Stomach (tissue), 8 donors: ENCODE measurements at regions not wholly inside any gene's neighbourhood (a gene's known extent, or its start where the extent isn't known, plus 50 kb on each side); places are given as distances from the start of the nearest gene placed in this dataset.

Experiments
- DNase-seq, 2 donors: peaks; one replicate each; pipeline versions ENCODE4 v3.0.0 to v3.0.0-alpha.2; 2013 to 2019
- H3K27ac ChIP-seq, 5 donors: fragments of 200-600 bp in 4 of 5; sonication (generic) in 4 of 5; one replicate each; pipeline ENCODE4 v1.5.1; 2013 to 2019; ENCODE audit warnings: mild to moderate bottlenecking in 1 of 5, moderate library complexity in 1 of 5
- H3K27me3 ChIP-seq, 3 donors: fragments of 200-600 bp; sonication (generic); one replicate each; pipeline ENCODE4 v1.5.1; 2017 to 2019; ENCODE audit warnings: mixed run types in 1 of 3
- H3K36me3 ChIP-seq, 4 donors: fragments of 200-600 bp; sonication (generic); 1 replicate in 3 of 4; 2 replicates in 1 of 4; pipeline ENCODE4 v1.5.1; 2016 to 2019
- H3K4me1 ChIP-seq, 4 donors: fragments of 200-600 bp; sonication (generic); one replicate each; pipeline ENCODE4 v1.5.1; 2016 to 2019
- H3K4me3 ChIP-seq, 4 donors: fragments of 200-600 bp; sonication (generic) in 3 of 4; one replicate each; pipeline ENCODE4 v1.5.1; 2016 to 2019; ENCODE audit warnings: mild to moderate bottlenecking in 1 of 4
- H3K9me3 ChIP-seq, 4 donors: fragments of 200-600 bp; sonication (generic); one replicate each; pipeline ENCODE4 v1.5.1; 2016 to 2019
- EP300 ChIP-seq: sonication (generic); formaldehyde crosslinking; IDR thresholded peaks from one replicate; pipeline ENCODE4 v1.6.1; 2017; ENCODE audit warnings: antibody characterized with exemption
- POLR2A ChIP-seq, 4 donors: fragments of 450-650 bp; IDR thresholded peaks; one replicate each; pipeline ENCODE4 v1.6.1; 2016; ENCODE audit warnings: antibody characterized with exemption in 4 of 4, control low read depth in 2 of 4, mild to moderate bottlenecking in 1 of 4, moderate library complexity in 1 of 4
- POLR2AphosphoS5 ChIP-seq, 3 donors: sonication (generic); formaldehyde crosslinking; IDR thresholded peaks; one replicate each; pipeline ENCODE4 v1.6.1; 2016; ENCODE audit warnings: antibody characterized with exemption in 3 of 3
- WGBS, 5 donors: extraction: QIAGEN DNeasy Blood & Tissue Kit in 3 of 5; methylation state at CpG; one replicate each; pipeline versions ENCODE4 v1.1.5 to v1.1.7; 2013 to 2018; 5-methylcytosine and 5-hydroxymethylcytosine counted together
- intact Hi-C: fragments of 100-400 bp; cut with DNase I; formaldehyde crosslinking; loops from one replicate; pipeline ENCODE4 v1.15.1; 2023; ENCODE audit warnings: low total_unique reads
- TF ChIP-seq, protein P1 (sequence below), 7 experiments: fragments of 450-650 bp in 4 of 7; fragments of 200-600 bp in 3 of 7; sonication (generic) in 3 of 7; IDR thresholded peaks; one replicate each; pipeline ENCODE4 v1.5.1; 2016 to 2019; ENCODE audit warnings: antibody characterized with exemption in 7 of 7, control low read depth in 2 of 7, mild to moderate bottlenecking in 1 of 7
- donor health status: healthy with polysubstance abuse.
- donor health status: Bipolar disorder and iron deficiency.
- donor health status: healthy.

DNA sequence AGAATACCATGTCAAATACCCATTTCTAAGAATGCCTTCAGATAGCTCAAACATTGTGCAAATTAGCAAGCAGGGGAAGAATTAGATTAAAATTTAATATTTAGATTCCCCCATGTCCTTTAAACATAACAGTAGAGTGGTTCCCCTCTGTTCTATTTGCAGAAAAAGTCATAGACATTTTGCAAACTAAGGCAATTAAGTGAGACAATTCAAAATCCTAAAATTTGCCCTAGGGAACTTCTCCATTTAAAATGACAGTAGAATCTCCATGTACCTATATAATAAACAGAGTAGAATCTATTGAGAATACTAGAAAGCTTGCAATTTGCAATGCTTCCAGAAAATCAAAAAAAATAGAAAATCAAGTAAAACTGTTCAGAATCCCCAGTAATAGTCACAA lies 340.6 kb downstream of the TBL1XR1 start:
- no peak overlapping the region for H3K27ac ChIP-seq
- intact Hi-C loops: no loop called here
- TF ChIP-seq POLR2A (IDR thresholded peaks at IDR 0.05) (no peak), EP300 (no peak), POLR2AphosphoS5 (IDR thresholded peaks at IDR 0.05) (no peak)
- TF ChIP-seq, protein P1, sequence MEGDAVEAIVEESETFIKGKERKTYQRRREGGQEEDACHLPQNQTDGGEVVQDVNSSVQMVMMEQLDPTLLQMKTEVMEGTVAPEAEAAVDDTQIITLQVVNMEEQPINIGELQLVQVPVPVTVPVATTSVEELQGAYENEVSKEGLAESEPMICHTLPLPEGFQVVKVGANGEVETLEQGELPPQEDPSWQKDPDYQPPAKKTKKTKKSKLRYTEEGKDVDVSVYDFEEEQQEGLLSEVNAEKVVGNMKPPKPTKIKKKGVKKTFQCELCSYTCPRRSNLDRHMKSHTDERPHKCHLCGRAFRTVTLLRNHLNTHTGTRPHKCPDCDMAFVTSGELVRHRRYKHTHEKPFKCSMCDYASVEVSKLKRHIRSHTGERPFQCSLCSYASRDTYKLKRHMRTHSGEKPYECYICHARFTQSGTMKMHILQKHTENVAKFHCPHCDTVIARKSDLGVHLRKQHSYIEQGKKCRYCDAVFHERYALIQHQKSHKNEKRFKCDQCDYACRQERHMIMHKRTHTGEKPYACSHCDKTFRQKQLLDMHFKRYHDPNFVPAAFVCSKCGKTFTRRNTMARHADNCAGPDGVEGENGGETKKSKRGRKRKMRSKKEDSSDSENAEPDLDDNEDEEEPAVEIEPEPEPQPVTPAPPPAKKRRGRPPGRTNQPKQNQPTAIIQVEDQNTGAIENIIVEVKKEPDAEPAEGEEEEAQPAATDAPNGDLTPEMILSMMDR (IDR thresholded peaks at IDR 0.05): no peak

DNA sequence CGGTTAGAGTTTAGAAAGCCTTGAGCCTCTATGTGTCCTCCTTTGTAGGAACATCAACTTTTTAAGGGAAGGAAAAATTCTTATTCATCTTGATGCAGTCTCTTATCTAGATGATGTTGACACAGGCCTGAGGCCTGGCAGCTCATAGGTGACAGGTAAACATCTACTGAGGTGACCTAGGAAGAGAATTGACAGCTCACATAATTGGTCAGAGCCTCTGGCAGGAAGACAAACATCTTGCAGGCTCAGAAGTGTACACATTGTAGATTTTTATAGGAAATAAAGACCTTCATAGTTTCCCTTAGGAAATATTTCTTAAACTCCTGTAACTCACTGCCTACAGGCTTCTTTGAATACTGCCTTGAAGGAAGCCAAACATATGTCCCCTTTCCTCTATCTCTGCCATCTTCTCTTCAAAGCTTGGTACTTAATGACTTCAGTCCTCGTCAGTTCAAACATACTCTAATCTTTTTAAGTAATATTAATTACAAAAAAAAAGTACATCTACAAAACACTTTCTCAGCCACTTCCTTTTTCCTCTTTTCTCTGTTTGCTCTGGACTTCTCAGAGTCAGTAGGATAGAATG lies 341.3 kb downstream of the TBL1XR1 start:
- TF ChIP-seq POLR2AphosphoS5 (IDR thresholded peaks at IDR 0.05) (no peak), EP300 (no peak), POLR2A (IDR thresholded peaks at IDR 0.05) (no peak)
- TF ChIP-seq, protein P1 (IDR thresholded peaks at IDR 0.05): no peak
- Histone ChIP-seq H3K27me3 (no peaks in the 10 kb centered on the region), H3K27ac (no peak overlapping the region), H3K4me1 (no peaks in the 10 kb centered on the region), H3K36me3 (no peaks in the 10 kb centered on the region), H3K4me3 (no peak overlapping the region), H3K9me3 (no peaks in the 10 kb centered on the region)
- intact Hi-C loops: no loop called here
- no peak for DNase-seq
- WGBS, 5 donors: 31 to 61% (median 45%) methylated on average over 2 of the region's 2 CpGs

More for the DNA sequence above, 340.6 kb downstream of the TBL1XR1 start:
- Histone ChIP-seq H3K27me3 (no peaks in the 10 kb centered on the region), H3K9me3 (no peaks in the 10 kb centered on the region), H3K4me3 (no peak overlapping the region), H3K4me1 (no peaks in the 10 kb centered on the region), H3K36me3 (no peaks in the 10 kb centered on the region)
- no peak for DNase-seq

DNA sequence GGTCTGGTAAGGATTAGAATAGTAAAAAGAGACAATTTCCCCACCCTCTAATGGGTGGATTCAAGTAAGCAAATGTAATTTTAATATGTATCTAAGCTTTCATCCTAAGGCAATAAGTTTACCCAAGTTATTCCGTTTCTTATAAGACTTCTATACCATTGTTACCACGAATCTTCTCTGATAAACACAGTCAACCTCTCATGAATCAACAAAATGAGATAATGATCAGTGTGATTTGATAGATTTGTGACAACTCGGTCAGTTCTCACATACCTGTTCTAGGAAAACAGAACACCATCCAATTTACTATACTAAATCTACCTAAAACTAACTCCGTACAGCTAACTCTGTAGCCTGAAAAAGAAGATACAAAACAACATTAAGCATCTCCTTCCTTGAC lies 342.1 kb downstream of the TBL1XR1 start:
- no peaks in the 10 kb centered on the region for H3K4me1 ChIP-seq
- H3K36me3 ChIP-seq: no peaks in the 10 kb centered on the region
- TF ChIP-seq POLR2A (IDR thresholded peaks at IDR 0.05) (no peak), EP300 (no peak), POLR2AphosphoS5 (IDR thresholded peaks at IDR 0.05) (no peak)
- TF ChIP-seq, protein P1 (IDR thresholded peaks at IDR 0.05): no peak
- DNase-seq: no peak
- no peak overlapping the region for H3K27ac ChIP-seq
- H3K9me3 ChIP-seq: no peaks in the 10 kb centered on the region
- no peaks in the 10 kb centered on the region for H3K27me3 ChIP-seq
- 36 to 63% (median 53%) methylated on average over 4 of the region's 4 CpGs for WGBS, 5 donors
- no peak overlapping the region for H3K4me3 ChIP-seq
- intact Hi-C loops: no loop called here

DNA sequence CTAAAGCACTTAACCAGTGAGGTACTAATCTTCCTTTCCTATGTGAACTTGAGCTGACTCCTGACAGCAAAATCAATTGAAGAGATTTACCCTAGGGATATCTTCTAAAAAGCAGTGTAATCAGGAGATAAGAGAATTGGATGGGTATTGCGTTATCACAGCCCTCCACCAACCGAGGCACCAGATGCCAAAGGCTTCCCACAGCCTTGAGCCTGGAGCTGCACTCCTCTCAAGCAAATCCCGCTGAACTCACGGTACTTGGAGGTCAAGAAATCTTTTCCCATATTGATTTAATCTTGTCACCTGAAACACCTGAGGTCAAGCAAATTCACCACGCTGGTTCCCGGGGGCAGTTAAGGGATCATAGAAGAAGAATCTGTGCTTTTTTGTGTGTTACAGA lies 346.8 kb downstream of the TBL1XR1 start:
- H3K9me3 ChIP-seq: no peaks in the 10 kb centered on the region
- no peaks in the 10 kb centered on the region for H3K4me1 ChIP-seq
- no peak overlapping the region for H3K27ac ChIP-seq
- 44 to 70% (median 51%) methylated on average over 6 of the region's 6 CpGs for WGBS, 5 donors
- no peaks in the 10 kb centered on the region for H3K27me3 ChIP-seq
- no peaks in the 10 kb centered on the region for H3K36me3 ChIP-seq
- TF ChIP-seq POLR2AphosphoS5 (IDR thresholded peaks at IDR 0.05): no peak
- TF ChIP-seq, protein P1 (IDR thresholded peaks at IDR 0.05): no peak
- no peak for TF ChIP-seq POLR2A (IDR thresholded peaks at IDR 0.05)
- no peak for DNase-seq
- H3K4me3 ChIP-seq: no peak overlapping the region
- intact Hi-C loops: no loop called here
